ENCODE measurements at regions not wholly inside any gene's neighbourhood (a gene's known extent, or its start where the extent isn't known, plus 50 kb on each side); places are given as distances from the start of the nearest gene placed in this dataset.

- intact Hi-C loops (cut with micrococcal nuclease) = no loop called here
- no peak overlapping the region for H3K4me3 ChIP-seq (replicated peaks in 1 of 3; ENCODE audit: insufficient read depth in 1 of 3, low read depth in 1 of 3, low read length in 3 of 3)
- dilution Hi-C loops (cut with MboI; ENCODE audit: extremely low pct_ligation_motif_present, low sequenced_read_pairs) = no loop called here
- H2AFZ ChIP-seq (ENCODE audit: low read depth, low read length) = no peak overlapping the region
- ChIA-PET POLR2A (no interaction called here), CTCF (no interaction called here)
- no peak overlapping the region for H3K4me2 ChIP-seq (ENCODE audit: insufficient read depth, low read length)
- no peaks in the 10 kb centered on the region for H4K20me1 ChIP-seq (replicated peaks; ENCODE audit: control insufficient read depth, extremely low read depth, insufficient read depth, low read length)
- peaks cover 3% of the 10 kb centered on the region for H3K9me3 ChIP-seq (replicated peaks; ENCODE audit: control insufficient read depth, insufficient read depth, low read length)
- no peaks in the 10 kb centered on the region for H3K27me3 ChIP-seq (ENCODE audit: control insufficient read depth in 2 of 2, insufficient read depth in 2 of 2, low read length in 2 of 2)
- no peaks in the 10 kb centered on the region for H3K9me1 ChIP-seq (replicated peaks; ENCODE audit: control insufficient read depth, extremely low read depth, insufficient read depth, low read length)
- no peak for FAIRE-seq
- no peak overlapping the region for H3K9ac ChIP-seq (replicated peaks; ENCODE audit: extremely low read depth, insufficient read depth, low read length)
- H3K79me2 ChIP-seq (ENCODE audit: control insufficient read depth, insufficient read depth, low read length) = no peaks in the 10 kb centered on the region
- H3K4me1 ChIP-seq (ENCODE audit: control insufficient read depth, extremely low read depth, insufficient read depth, low read length) = no peaks in the 10 kb centered on the region
- no TSS peak for BruUV-seq (replicated peaks)
- no peak for DNase-seq (ENCODE audit: low read depth, low spot score)
- no peak for TF ChIP-seq EZH2 (IDR thresholded peaks at IDR 0.05; ENCODE audit: borderline replicate concordance, low read depth, low read length, severe bottlenecking)
- TF ChIP-seq MYC (IDR thresholded peaks at IDR 0.05; ENCODE audit: low read depth, low read length) = no peak
- TF ChIP-seq, protein P1, sequence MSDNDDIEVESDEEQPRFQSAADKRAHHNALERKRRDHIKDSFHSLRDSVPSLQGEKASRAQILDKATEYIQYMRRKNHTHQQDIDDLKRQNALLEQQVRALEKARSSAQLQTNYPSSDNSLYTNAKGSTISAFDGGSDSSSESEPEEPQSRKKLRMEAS (IDR thresholded peaks at IDR 0.05; ENCODE audit: insufficient read depth, insufficient read length) = no peak
- no peak for TF ChIP-seq JUN (IDR thresholded peaks at IDR 0.05; ENCODE audit: borderline replicate concordance, insufficient read depth, insufficient read length, low read depth)
- no peak for TF ChIP-seq FOS (IDR thresholded peaks at IDR 0.05; ENCODE audit: borderline replicate concordance, insufficient read depth, low read length)
- TF ChIP-seq CTCF (IDR thresholded peaks at IDR 0.05; ENCODE audit: extremely low read depth in 1 of 2, insufficient read depth in 1 of 2, low read depth in 1 of 2, low read length in 2 of 2) = no peak
- no peak for TF ChIP-seq POLR2AphosphoS5 (IDR thresholded peaks at IDR 0.05; ENCODE audit: insufficient read depth, low read depth, low read length)
- no peak for TF ChIP-seq POLR2A (IDR thresholded peaks at IDR 0.05; ENCODE audit: low read depth, low read length)
- TF ChIP-seq GATA2 (IDR thresholded peaks at IDR 0.05; ENCODE audit: insufficient read depth, insufficient read length, low read depth, low read length) = no peak
- no peaks in the 10 kb centered on the region for H3K36me3 ChIP-seq (ENCODE audit: control insufficient read depth in 2 of 2, extremely low read depth in 1 of 2, insufficient read depth in 2 of 2, low read length in 2 of 2)
- H3K27ac ChIP-seq (ENCODE audit: insufficient read depth, low read depth, low read length) = no peak overlapping the region
These were observed 1179.1 kb downstream of the DTWD2 start for GRCh38 chr5:117809251-117809650.
